ENCODE measurements at regions not wholly inside any gene's neighbourhood (a gene's known extent, or its start where the extent isn't known, plus 50 kb on each side); places are given as distances from the start of the nearest gene placed in this dataset.

- Mint-ChIP-seq H3K9me3 (no peaks in the 10 kb centered on the region), H3K36me3 (no peaks in the 10 kb centered on the region), H3K4me3 (no peak overlapping the region), H3K4me1 (peaks cover 46% of the 10 kb centered on the region), H3K27ac (no peak overlapping the region), H3K27me3 (ENCODE audit: low read depth) (no peaks in the 10 kb centered on the region)
- TF ChIP-seq CTCF (IDR thresholded peaks at IDR 0.05; ENCODE audit: unreplicated experiment), result no peak
- DNase-seq (ENCODE audit: low spot score in 2 of 2, unreplicated experiment in 2 of 2), result no peak
Observed at GRCh38 chr15:70286113-70286806, 188.5 kb upstream of the TLE3 start.

- H3K27ac Mint-ChIP-seq, result no peak overlapping the region
- no peak for TF ChIP-seq CTCF (IDR thresholded peaks at IDR 0.05; ENCODE audit: unreplicated experiment)
- H3K4me3 Mint-ChIP-seq, result no peak overlapping the region
- no peaks in the 10 kb centered on the region for H3K9me3 Mint-ChIP-seq
- H3K4me1 Mint-ChIP-seq, result peaks cover 30% of the 10 kb centered on the region
- H3K36me3 Mint-ChIP-seq, result no peaks in the 10 kb centered on the region
- DNase-seq (ENCODE audit: low spot score in 2 of 2, unreplicated experiment in 2 of 2), result no peak
- no peaks in the 10 kb centered on the region for H3K27me3 Mint-ChIP-seq (ENCODE audit: low read depth)
Observed at GRCh38 chr15:70284438-70285214, 186.9 kb upstream of the TLE3 start.

GRCh38 chr15:70283511-70283910 is 185.8 kb upstream of the TLE3 start:
- TF ChIP-seq CTCF (IDR thresholded peaks at IDR 0.05; ENCODE audit: unreplicated experiment), result no peak
- Mint-ChIP-seq H3K27me3 (ENCODE audit: low read depth) (no peaks in the 10 kb centered on the region), H3K4me1 (peaks cover 23% of the 10 kb centered on the region), H3K36me3 (no peaks in the 10 kb centered on the region), H3K27ac (no peak overlapping the region), H3K9me3 (no peaks in the 10 kb centered on the region), H3K4me3 (no peak overlapping the region)
- DNase-seq (ENCODE audit: low spot score in 2 of 2, unreplicated experiment in 2 of 2), result no peak

- H3K9me3 Mint-ChIP-seq, result no peaks in the 10 kb centered on the region
- no peak for TF ChIP-seq CTCF (IDR thresholded peaks at IDR 0.05; ENCODE audit: unreplicated experiment)
- DNase-seq (ENCODE audit: low spot score in 2 of 2, unreplicated experiment in 2 of 2), result no peak
- H3K36me3 Mint-ChIP-seq, result no peaks in the 10 kb centered on the region
- no peak overlapping the region for H3K4me3 Mint-ChIP-seq
- H3K4me1 Mint-ChIP-seq, result peaks cover 28% of the 10 kb centered on the region
- no peaks in the 10 kb centered on the region for H3K27me3 Mint-ChIP-seq (ENCODE audit: low read depth)
- no peak overlapping the region for H3K27ac Mint-ChIP-seq
Observed at GRCh38 chr15:70281811-70282307, 184.1 kb upstream of the TLE3 start.

- peaks cover 26% of the 10 kb centered on the region for H3K4me1 Mint-ChIP-seq
- no peak for DNase-seq (ENCODE audit: low spot score in 2 of 2, unreplicated experiment in 2 of 2)
- H3K27ac Mint-ChIP-seq, result no peak overlapping the region
- no peaks in the 10 kb centered on the region for H3K36me3 Mint-ChIP-seq
- no peak for TF ChIP-seq CTCF (IDR thresholded peaks at IDR 0.05; ENCODE audit: unreplicated experiment)
- H3K4me3 Mint-ChIP-seq, result no peak overlapping the region
- H3K27me3 Mint-ChIP-seq (ENCODE audit: low read depth), result no peaks in the 10 kb centered on the region
- no peaks in the 10 kb centered on the region for H3K9me3 Mint-ChIP-seq
Observed at GRCh38 chr15:70281261-70281810, 183.6 kb upstream of the TLE3 start.
